GM06990 (cell line): ENCODE measurements at regions not wholly inside any gene's neighbourhood (a gene's known extent, or its start where the extent isn't known, plus 50 kb on each side); places are given as distances from the start of the nearest gene placed in this dataset.
"Not testable (repeated sequence)": the region's sequence is repeated elsewhere in the genome, so short reads cannot be mapped to it uniquely, and the experiment has no call there.

Experiments
- DNase-seq: peaks from one replicate; pipeline ENCODE4 v3.0.0-alpha.2; 2011; ENCODE audit not compliant: insufficient read length; ENCODE audit errors: extremely low read depth
- H3K27me3 ChIP-seq: replicated peaks from 2 replicates; pipeline ENCODE4 v1.6.0; 2011; ENCODE audit warnings: low read length; ENCODE audit not compliant: control insufficient read depth, insufficient read depth
- H3K36me3 ChIP-seq: 2 replicates; pipeline ENCODE4 v1.5.1; 2011; ENCODE audit warnings: low read length; ENCODE audit not compliant: control insufficient read depth, insufficient read depth
- H3K4me3 ChIP-seq: replicated peaks from 2 replicates; pipeline ENCODE4 v1.5.1; 2011; ENCODE audit warnings: low read depth, mild to moderate bottlenecking, control low read depth, low read length
- CTCF ChIP-seq: IDR thresholded peaks from 2 replicates; pipeline ENCODE4 v1.5.1; 2011; ENCODE audit warnings: low read length, control low read depth, mild to moderate bottlenecking, inconsistent platforms; ENCODE audit not compliant: insufficient read depth, poor library complexity, severe bottlenecking

- Histone ChIP-seq H3K27me3 (no peaks in the 10 kb centered on the region), H3K4me3 (no peak overlapping the region), H3K36me3 (no peaks in the 10 kb centered on the region)
- DNase-seq, result no peak
- no peak for TF ChIP-seq CTCF
These were observed 66.8 kb upstream of the RBPJ start for GRCh38 chr4:26253968-26254367.

- H3K4me3 ChIP-seq, result no peak overlapping the region
- H3K36me3 ChIP-seq, result no peaks in the 10 kb centered on the region
- no peak for DNase-seq
- TF ChIP-seq CTCF, result no peak
- no peaks in the 10 kb centered on the region for H3K27me3 ChIP-seq
These were observed 64.8 kb upstream of the RBPJ start for GRCh38 chr4:26255989-26256388.

DNA sequence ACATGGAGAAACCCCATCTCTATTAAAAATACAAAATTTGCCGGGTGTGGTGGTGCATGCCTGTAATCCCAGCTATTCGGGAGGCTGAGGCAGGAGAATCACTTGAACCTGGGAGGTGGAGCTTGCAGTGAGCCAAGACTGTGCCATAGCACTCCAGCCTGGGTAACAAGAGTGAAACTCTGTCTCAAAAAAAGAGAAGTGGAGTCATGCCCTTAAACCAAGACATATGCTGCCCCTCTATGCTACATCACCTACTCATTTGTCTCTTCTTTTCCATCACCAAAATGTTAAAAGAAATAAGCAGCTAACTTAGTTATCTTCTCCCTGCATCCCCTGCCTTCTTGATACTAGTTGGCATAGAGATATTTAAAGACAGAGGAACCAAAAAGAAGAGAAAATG is 63.4 kb upstream of the RBPJ start:
- DNase-seq, H3K27me3 ChIP-seq, H3K36me3 ChIP-seq, H3K4me3 ChIP-seq: not testable (repeated sequence)

DNA sequence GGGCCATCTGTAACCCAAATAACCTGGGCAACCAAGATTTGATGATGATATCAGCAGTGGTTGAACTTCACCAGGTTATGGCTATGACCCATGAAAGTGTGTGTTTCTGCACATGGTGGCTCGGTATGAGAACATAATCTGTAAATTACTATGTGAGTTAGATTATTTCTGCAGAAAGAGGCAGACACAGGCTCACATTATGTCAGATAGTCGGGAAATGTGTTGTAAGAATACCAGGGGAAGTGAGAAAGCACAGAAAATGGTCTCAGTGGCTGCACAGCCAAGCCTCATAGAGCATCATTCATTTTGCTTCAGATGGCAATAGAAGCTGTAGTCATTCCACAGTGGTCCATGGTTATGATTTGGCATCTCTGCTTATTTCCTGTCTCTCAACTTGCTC is 63.0 kb upstream of the RBPJ start:
- no peaks in the 10 kb centered on the region for H3K27me3 ChIP-seq
- DNase-seq, result peak; percentile 25
- no peak overlapping the region for H3K4me3 ChIP-seq
- TF ChIP-seq CTCF, result no peak
- no peaks in the 10 kb centered on the region for H3K36me3 ChIP-seq

- Histone ChIP-seq H3K36me3 (no peaks in the 10 kb centered on the region), H3K4me3 (no peak overlapping the region), H3K27me3 (no peaks in the 10 kb centered on the region)
- TF ChIP-seq CTCF, result no peak
- no peak for DNase-seq
These were observed 60.2 kb upstream of the RBPJ start for GRCh38 chr4:26260571-26260970.

GRCh38 chr4:26261405-26261804 is 59.4 kb upstream of the RBPJ start:
- Histone ChIP-seq H3K4me3 (no peak overlapping the region), H3K27me3 (no peaks in the 10 kb centered on the region), H3K36me3 (no peaks in the 10 kb centered on the region)
- TF ChIP-seq CTCF, result no peak
- DNase-seq, result no peak
